Inferior parietal cortex (tissue), 1 donor: ENCODE measurements at regions not wholly inside any gene's neighbourhood (a gene's known extent, or its start where the extent isn't known, plus 50 kb on each side); places are given as distances from the start of the nearest gene placed in this dataset.
"Not testable (repeated sequence)": the region's sequence is repeated elsewhere in the genome, so short reads cannot be mapped to it uniquely, and the experiment has no call there.

ENCODE experiments used
- DNase-seq: peaks from one replicate; pipeline ENCODE4 v3.0.0-alpha.2; 2016; ENCODE audit errors: extremely low spot score

- DNase-seq = no peak
Measured at GRCh38 chr7:28328822-28329660, 83.3 kb upstream of the CREB5 start.

DNA sequence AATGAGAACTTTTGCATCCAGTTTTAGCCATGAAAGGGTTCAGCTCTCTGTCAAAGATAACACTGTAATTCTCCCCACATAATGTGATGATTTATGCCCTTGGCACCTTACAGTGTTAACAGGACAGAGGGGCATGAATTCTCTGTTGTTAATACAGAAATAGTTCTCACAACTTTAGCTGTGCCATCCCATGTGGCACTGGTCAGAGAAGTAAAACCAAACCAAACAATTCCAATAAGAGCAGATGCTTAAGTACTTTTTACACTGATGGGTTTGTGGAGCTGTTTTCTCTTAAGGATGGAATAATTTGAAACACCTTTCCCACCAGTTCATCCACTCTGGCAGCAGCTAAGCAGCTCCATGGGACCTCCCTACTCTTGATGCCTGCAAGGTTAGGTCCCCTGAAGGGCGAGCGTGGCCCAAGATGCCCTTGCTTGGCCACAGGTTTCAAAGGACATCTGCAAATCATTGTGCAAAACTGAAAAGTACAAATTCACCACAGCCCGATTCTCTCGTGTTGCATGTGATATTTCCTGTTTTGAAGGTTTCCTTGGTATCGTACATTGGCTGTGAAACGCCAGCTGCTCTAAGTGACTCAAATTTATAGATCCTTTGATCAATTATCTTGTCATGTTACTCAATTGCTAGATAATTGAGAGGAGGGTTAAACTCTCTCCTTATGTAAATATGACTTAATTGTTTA is 82.5 kb upstream of the CREB5 start:
- no peak for DNase-seq

DNA sequence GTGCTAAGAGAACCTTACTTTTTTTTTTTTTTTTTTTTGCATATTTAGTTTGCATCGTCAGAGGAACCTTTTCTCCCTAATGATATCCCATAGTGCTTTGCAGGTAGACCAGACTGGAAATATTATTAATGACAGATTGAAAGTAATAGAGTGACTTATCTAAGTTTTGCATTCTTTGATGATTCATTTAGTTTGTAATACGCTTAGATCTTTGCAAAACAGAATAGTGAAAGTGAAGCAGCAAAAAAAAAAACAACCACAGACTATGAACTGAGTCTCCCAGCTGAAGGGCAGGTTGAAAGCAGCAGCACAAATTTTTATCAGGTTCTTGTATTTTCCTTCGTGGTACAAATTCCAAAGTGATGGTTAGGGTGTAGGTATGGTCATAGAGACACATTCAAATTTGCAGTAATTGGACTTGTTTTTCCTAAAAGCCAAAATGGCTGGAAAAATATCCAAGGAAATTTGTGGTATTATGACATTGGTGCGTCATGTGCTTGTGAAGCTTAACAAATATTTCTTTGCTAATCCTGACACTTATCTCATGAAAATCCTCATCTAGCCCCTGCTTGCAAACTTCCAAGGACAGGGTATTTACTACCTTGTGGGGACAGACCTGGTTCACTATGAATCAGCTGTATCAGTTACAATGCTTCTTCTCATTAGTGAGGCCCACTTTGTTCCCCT is 81.8 kb upstream of the CREB5 start:
- no peak for DNase-seq

DNA sequence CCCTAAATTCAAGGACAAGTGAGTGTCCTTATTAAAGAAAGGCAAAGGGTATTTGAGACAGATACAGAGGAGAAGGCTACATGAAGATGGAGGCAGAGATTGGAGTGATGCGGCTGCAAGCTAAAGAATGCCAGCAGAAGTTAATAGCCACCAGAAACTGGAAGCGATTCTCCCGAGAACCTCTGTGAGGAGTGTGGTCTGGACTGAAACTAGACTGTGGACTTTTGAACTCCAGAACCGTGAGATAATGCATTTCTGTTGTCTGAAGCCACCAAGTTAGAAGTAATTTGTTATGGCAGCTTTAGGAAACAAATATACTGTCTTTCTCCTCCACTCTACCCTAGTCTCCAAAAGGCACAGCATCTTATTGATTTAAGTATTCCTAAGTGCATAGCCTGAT is 80.3 kb upstream of the CREB5 start:
- DNase-seq = no peak

- DNase-seq = not testable (repeated sequence)
Measured at GRCh38 chr7:28333548-28333947, 78.8 kb upstream of the CREB5 start.

GRCh38 chr7:28336806-28337205 is 75.5 kb upstream of the CREB5 start:
- DNase-seq = no peak

- no peak for DNase-seq
Measured at GRCh38 chr7:28338041-28338440, 74.3 kb upstream of the CREB5 start.

GRCh38 chr7:28343462-28343861 is 68.9 kb upstream of the CREB5 start:
- no peak for DNase-seq

GRCh38 chr7:28346256-28346655 is 66.1 kb upstream of the CREB5 start:
- no peak for DNase-seq

DNA sequence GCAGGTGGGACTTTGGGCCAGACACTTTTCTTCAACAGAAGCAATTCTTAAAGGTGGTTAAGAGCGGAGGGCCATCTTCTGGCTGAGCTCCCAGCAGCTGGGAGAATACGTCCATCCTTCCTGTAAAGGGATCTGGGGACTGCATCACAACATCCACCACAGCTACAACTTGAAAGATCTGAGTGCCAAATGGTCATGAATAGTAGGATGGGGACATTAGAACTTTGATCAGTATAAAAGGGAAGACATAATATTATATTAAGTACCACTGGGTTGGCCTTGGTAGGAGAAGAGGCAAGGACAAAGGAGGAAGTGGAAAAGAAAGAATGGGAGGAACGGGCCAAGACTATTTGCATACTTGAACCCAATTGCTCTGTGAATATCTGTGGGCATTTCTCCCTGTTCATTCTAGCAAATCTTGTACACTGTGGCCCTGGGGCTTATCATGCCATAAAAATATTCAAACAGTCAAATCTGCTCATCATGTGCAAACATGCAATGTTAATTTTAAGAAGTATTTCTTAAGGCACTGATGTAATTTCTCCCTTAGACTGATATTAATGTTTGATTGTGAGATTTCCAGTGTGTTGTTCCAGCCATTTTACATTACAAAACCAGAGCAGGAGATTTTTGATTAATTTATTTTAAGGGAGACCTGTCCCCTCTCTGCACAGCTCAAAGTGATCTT is 65.5 kb upstream of the CREB5 start:
- DNase-seq = no peak

- no peak for DNase-seq
Measured at GRCh38 chr7:28347475-28348318, 64.6 kb upstream of the CREB5 start.

DNA sequence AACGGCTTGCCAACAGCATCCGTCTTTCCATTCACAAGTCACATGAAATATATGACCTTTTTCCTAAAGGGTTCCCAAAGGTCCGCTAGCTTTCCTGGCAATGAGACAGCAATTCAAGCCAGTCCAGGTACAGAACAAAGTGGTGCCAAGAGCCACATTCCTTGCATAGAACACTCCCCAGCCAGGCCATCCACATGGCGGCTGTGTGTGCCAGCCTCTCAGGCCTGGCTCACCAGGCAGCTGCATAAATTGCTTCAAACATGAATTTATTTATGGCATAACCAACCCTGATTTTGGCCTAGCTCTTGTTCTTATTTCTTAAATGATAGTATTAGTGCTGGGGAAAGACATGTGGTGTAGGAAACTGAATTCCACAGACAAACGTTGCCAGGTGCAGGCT is 63.7 kb upstream of the CREB5 start:
- DNase-seq = no peak

DNA sequence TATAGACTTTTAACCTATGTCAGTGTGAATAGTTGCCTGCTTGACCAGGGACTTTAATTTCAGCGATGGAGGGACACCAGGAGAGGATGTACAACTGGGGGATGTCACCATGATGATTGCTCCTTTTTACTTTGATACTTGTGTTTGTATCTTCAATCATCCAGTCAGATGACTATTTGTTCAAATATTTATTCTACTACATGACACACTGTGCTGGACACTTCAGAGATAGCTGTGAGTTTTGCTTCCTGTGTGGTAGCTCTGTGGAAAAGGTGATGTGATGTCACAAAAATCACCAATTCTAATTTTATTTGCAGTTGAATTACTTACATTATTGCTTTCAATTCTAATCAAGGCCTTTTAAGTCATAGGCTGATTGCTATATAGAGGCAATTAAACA is 62.7 kb upstream of the CREB5 start:
- no peak for DNase-seq

DNA sequence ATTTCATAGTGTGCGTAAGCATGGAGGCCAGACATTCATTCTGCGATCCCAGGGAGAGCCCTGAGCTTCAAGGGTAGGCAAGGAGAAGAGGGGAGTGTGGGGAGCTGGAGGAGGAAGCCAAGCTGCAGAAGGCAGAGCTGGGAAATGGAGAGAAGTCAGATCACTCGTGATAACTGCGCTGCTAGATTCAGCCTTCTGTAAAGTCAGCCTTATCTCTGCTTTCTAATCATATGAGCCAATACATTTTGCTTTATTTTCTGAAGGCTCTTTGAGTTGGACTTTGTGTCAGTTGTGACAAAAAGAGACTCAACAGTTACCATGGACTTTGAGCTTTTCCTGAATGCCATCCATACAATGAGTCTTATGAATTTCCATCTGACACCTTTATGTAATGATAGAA is 61.7 kb upstream of the CREB5 start:
- no peak for DNase-seq

- DNase-seq = no peak
Measured at GRCh38 chr7:28351450-28351849, 60.9 kb upstream of the CREB5 start.

DNA sequence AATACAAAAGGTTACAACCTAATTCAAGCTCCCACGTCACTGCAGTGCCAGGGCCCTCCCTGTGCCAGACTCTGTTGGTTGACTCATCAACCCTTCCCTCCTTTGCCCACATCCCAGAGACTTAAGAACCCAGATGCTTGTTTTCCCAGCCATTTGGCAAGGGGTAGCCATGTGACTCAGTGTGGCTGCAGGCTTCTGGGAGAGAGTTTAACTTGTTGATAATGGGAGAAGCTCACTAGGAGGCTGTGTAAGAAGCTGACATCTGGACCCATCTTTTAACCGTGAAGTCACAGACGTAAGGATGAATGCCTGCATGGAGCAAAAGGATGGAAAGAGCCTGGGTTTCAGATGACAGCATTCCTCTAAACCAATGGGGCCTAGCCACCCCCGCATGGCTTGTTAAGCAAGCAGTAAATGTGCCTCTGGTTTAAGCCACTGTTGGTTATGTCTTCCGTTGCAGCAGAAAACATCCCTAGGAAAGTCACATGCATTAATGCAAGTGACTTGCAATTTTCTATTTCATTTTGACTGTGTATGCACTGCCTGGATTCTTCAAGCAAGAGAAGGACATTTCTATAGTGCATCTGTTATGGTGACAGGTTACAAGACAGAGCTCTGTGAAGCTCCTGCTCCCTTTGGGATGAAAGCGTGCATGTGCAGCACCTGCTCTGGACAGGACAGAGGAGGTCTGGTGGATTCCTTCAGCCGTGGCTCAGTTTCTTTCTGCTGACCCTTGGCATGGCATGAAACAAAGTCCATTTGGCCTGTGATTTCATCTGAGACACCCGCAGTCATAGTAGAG is 57.5 kb upstream of the CREB5 start:
- DNase-seq = no peak

GRCh38 chr7:28355635-28356319 is 56.5 kb upstream of the CREB5 start:
- no peak for DNase-seq

- DNase-seq = no peak
Measured at GRCh38 chr7:28356619-28357018, 55.7 kb upstream of the CREB5 start.

- DNase-seq = no peak
Measured at GRCh38 chr7:28358423-28358868, 53.9 kb upstream of the CREB5 start.

DNA sequence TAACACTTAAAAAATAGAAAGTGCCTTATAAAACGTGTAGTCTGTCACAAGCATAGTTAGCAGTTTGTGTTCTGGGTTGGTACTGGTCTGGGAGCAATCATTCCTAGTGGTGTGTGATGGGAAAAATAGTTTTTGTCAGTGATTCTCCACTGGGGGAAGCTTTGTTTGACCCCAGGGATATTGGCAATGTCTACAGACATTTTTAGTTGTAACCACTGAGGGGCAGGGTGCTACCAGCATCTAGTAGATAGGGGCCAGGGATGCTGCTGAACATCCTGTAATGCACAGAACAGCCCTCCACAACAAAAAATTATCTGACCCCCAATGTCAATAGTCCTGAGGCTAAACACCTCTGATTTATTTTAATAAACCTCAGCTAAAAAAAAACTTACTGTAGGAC is 51.6 kb upstream of the CREB5 start:
- DNase-seq = no peak
